HG03103 (cell line): ENCODE measurements at regions not wholly inside any gene's neighbourhood (a gene's known extent, or its start where the extent isn't known, plus 50 kb on each side); places are given as distances from the start of the nearest gene placed in this dataset.
"Not testable (repeated sequence)": the region's sequence is repeated elsewhere in the genome, so short reads cannot be mapped to it uniquely, and the experiment has no call there.

Source experiments
- ATAC-seq: cut with Tn5 transposase; IDR thresholded peaks from one replicate; pipeline ENCODE4 v1.9.1; 2021; ENCODE audit warnings: low read depth; ENCODE audit not compliant: unreplicated experiment

GRCh38 chr11:37504060-37504611 is 906.1 kb upstream of the RAG2 start:
- peak; percentile 90 for ATAC-seq

- peak; percentile 47 for ATAC-seq
These were observed 905.5 kb upstream of the RAG2 start for GRCh38 chr11:37503411-37504059.

- ATAC-seq: no peak
These were observed 904.2 kb upstream of the RAG2 start for GRCh38 chr11:37502202-37502601.

- no peak for ATAC-seq
These were observed 902.4 kb upstream of the RAG2 start for GRCh38 chr11:37500425-37500824.

- no peak for ATAC-seq
These were observed 899.3 kb upstream of the RAG2 start for GRCh38 chr11:37497326-37497725.

GRCh38 chr11:37496201-37496600 is 898.2 kb upstream of the RAG2 start:
- ATAC-seq: no peak

GRCh38 chr11:37484298-37484697 is 886.3 kb upstream of the RAG2 start:
- no peak for ATAC-seq

- no peak for ATAC-seq
These were observed 885.7 kb upstream of the RAG2 start for GRCh38 chr11:37483761-37484160.

- ATAC-seq: no peak
These were observed 876.9 kb upstream of the RAG2 start for GRCh38 chr11:37474889-37475288.

GRCh38 chr11:37468344-37468743 is 870.3 kb upstream of the RAG2 start:
- ATAC-seq: no peak

GRCh38 chr11:37465221-37465620 is 867.2 kb upstream of the RAG2 start:
- ATAC-seq: no peak

- no peak for ATAC-seq
These were observed 861.4 kb upstream of the RAG2 start for GRCh38 chr11:37459456-37459855.

- ATAC-seq: no peak
These were observed 858.7 kb upstream of the RAG2 start for GRCh38 chr11:37456746-37457145.

- no peak for ATAC-seq
These were observed 853.9 kb upstream of the RAG2 start for GRCh38 chr11:37451903-37452302.

- ATAC-seq: no peak
These were observed 852.6 kb upstream of the RAG2 start for GRCh38 chr11:37450613-37451012.

- no peak for ATAC-seq
These were observed 851.1 kb upstream of the RAG2 start for GRCh38 chr11:37449146-37449545.

- no peak for ATAC-seq
These were observed 844.5 kb upstream of the RAG2 start for GRCh38 chr11:37442576-37442975.

- ATAC-seq: not testable (repeated sequence)
These were observed 833.7 kb upstream of the RAG2 start for GRCh38 chr11:37431633-37432230.

- ATAC-seq: not testable (repeated sequence)
These were observed 833.1 kb upstream of the RAG2 start for GRCh38 chr11:37430966-37431632.

GRCh38 chr11:37422511-37422910 is 824.5 kb upstream of the RAG2 start:
- ATAC-seq: no peak

GRCh38 chr11:37411289-37411688 is 813.3 kb upstream of the RAG2 start:
- ATAC-seq: no peak

- ATAC-seq: no peak
These were observed 811.1 kb upstream of the RAG2 start for GRCh38 chr11:37409124-37409523.
